Peyer's patch (tissue), 4 donors: ENCODE measurements at regions not wholly inside any gene's neighbourhood (a gene's known extent, or its start where the extent isn't known, plus 50 kb on each side); places are given as distances from the start of the nearest gene placed in this dataset.

ENCODE experiments used
- DNase-seq, 3 donors: peaks; one replicate each; pipeline ENCODE4 v3.0.0-alpha.2; 2017 to 2019
- H3K27ac ChIP-seq, 4 donors: fragments of 200-600 bp; sonication (generic); one replicate each; pipeline ENCODE4 v1.5.1; 2016 to 2019
- H3K27me3 ChIP-seq, 2 donors: fragments of 200-600 bp; sonication (generic); one replicate each; pipeline ENCODE4 v1.5.1; 2019
- H3K36me3 ChIP-seq, 3 donors: fragments of 200-600 bp; sonication (generic); one replicate each; pipeline ENCODE4 v1.5.1; 2016 to 2019
- H3K4me1 ChIP-seq, 4 donors: fragments of 200-600 bp; sonication (generic); one replicate each; pipeline ENCODE4 v1.5.1; 2016 to 2019
- H3K4me3 ChIP-seq, 4 donors: fragments of 200-600 bp; sonication (generic); 1 replicate in 3 of 4; 2 replicates in 1 of 4; pipeline ENCODE4 v1.5.1; 2016 to 2019; ENCODE audit warnings: mild to moderate bottlenecking in 1 of 4
- H3K9me3 ChIP-seq, 4 donors: fragments of 200-600 bp; sonication (generic); one replicate each; pipeline ENCODE4 v1.5.1; 2016 to 2019; ENCODE audit warnings: mild to moderate bottlenecking in 1 of 4
- CTCF ChIP-seq, 6 experiments: fragments of 450-650 bp in 4 of 6; fragments of 200-600 bp in 2 of 6; sonication (generic) in 1 of 6; IDR thresholded peaks; one replicate each; pipeline ENCODE4 v1.5.1; 2017 to 2019; ENCODE audit warnings: antibody characterized with exemption in 6 of 6, mild to moderate bottlenecking in 3 of 6, moderate library complexity in 1 of 6
- POLR2A ChIP-seq, 2 donors: fragments of 450-650 bp; IDR thresholded peaks; one replicate each; pipeline ENCODE4 v1.5.1; 2017; ENCODE audit warnings: antibody characterized with exemption in 2 of 2, mild to moderate bottlenecking in 2 of 2, moderate library complexity in 2 of 2

- TF ChIP-seq CTCF (IDR thresholded peaks at IDR 0.05) (no peak), POLR2A (IDR thresholded peaks at IDR 0.05) (no peak)
- no peak for DNase-seq
- no peaks in the 10 kb centered on the region for H3K27me3 ChIP-seq
- no peak overlapping the region for H3K27ac ChIP-seq
- H3K9me3 ChIP-seq: no peaks in the 10 kb centered on the region
- H3K36me3 ChIP-seq: no peaks in the 10 kb centered on the region
- H3K4me1 ChIP-seq: no peaks in the 10 kb centered on the region
- no peak overlapping the region for H3K4me3 ChIP-seq
Measured at GRCh38 chr9:19937121-19937520, 148.3 kb upstream of the SLC24A2 start.

GRCh38 chr9:19936598-19936997 is 147.8 kb upstream of the SLC24A2 start:
- Histone ChIP-seq H3K9me3 (no peaks in the 10 kb centered on the region), H3K27ac (no peak overlapping the region), H3K27me3 (no peaks in the 10 kb centered on the region), H3K36me3 (no peaks in the 10 kb centered on the region), H3K4me1 (no peaks in the 10 kb centered on the region), H3K4me3 (no peak overlapping the region)
- DNase-seq: no peak
- TF ChIP-seq CTCF (IDR thresholded peaks at IDR 0.05): no peak
- no peak for TF ChIP-seq POLR2A (IDR thresholded peaks at IDR 0.05)

GRCh38 chr9:19935422-19935821 is 146.6 kb upstream of the SLC24A2 start:
- TF ChIP-seq POLR2A (IDR thresholded peaks at IDR 0.05) (no peak), CTCF (IDR thresholded peaks at IDR 0.05) (no peak)
- Histone ChIP-seq H3K27ac (no peak overlapping the region), H3K9me3 (no peaks in the 10 kb centered on the region), H3K4me1 (no peaks in the 10 kb centered on the region), H3K27me3 (no peaks in the 10 kb centered on the region), H3K4me3 (no peak overlapping the region), H3K36me3 (no peaks in the 10 kb centered on the region)
- DNase-seq: no peak

GRCh38 chr9:19934301-19934871 is 145.5 kb upstream of the SLC24A2 start:
- H3K4me3 ChIP-seq: peak overlapping the region; percentile 13 to 52 (median 37)
- TF ChIP-seq POLR2A (IDR thresholded peaks at IDR 0.05) (no peak), CTCF (IDR thresholded peaks at IDR 0.05) (no peak)
- no peaks in the 10 kb centered on the region for H3K36me3 ChIP-seq
- no peak overlapping the region for H3K27ac ChIP-seq
- no peaks in the 10 kb centered on the region for H3K4me1 ChIP-seq
- peak in 2 of 3 donors; percentile 51 to 60 for DNase-seq
- H3K9me3 ChIP-seq: no peaks in the 10 kb centered on the region
- no peaks in the 10 kb centered on the region for H3K27me3 ChIP-seq

GRCh38 chr9:19931098-19931890 is 142.5 kb upstream of the SLC24A2 start:
- no peak for DNase-seq

More at GRCh38 chr9:19931098-19931890, 142.5 kb upstream of the SLC24A2 start:
- TF ChIP-seq POLR2A (IDR thresholded peaks at IDR 0.05): no peak
- no peak for TF ChIP-seq CTCF (IDR thresholded peaks at IDR 0.05)
- Histone ChIP-seq H3K36me3 (no peaks in the 10 kb centered on the region), H3K4me3 (no peak overlapping the region), H3K27me3 (no peaks in the 10 kb centered on the region), H3K9me3 (no peaks in the 10 kb centered on the region), H3K27ac (no peak overlapping the region), H3K4me1 (no peaks in the 10 kb centered on the region)
